ENCODE measurements at regions not wholly inside any gene's neighbourhood (a gene's known extent, or its start where the extent isn't known, plus 50 kb on each side); places are given as distances from the start of the nearest gene placed in this dataset.

DNA sequence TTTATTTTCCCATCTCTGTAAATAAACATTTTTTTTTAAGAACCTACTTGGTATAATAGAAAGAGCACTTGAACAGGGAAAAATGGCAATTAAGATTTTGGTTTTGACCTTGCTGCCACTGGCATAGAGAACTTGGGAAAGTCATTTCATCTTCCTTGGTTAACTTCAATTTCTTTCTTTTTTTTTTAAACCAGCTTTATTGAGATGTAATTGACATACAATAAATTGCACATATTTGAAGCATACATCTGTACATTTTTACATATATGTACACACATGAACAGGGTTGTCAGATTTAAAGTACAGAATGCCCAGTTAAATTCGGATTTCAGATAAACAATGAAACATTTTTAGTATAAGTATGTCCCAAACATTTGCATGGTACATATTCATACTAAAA, 103.0 kb upstream of the RAPGEF2 start:
- ATAC-seq (no peak), DNase-seq (no peak)
- intact Hi-C loops (cut with DNase I, micrococcal nuclease), result no loop called here

DNA sequence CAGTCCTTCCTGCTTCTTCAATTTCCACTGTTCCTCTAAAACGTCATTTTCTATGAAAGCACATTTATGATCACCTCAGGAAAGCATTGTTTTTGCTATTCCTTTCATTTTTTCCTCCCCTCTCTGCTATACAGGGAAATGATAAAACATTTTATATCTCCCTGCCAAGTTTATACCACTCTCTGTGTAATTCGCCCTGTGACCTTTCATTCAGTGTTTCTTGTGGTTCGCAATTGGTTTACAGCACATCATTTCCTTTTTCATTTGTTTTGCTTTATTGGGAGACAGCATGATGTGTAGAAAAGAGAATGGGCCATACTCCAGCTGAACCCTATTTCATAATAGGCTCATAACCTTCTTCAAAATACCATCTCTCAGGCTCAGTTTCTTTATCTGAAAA, 99.9 kb upstream of the RAPGEF2 start:
- intact Hi-C loops (cut with DNase I, micrococcal nuclease), result no loop called here
- ATAC-seq (peak; percentile 72), DNase-seq (no peak)

- intact Hi-C loops (cut with DNase I, micrococcal nuclease), result no loop called here
Observed at GRCh38 chr4:159003420-159004253, 99.2 kb upstream of the RAPGEF2 start.

DNA sequence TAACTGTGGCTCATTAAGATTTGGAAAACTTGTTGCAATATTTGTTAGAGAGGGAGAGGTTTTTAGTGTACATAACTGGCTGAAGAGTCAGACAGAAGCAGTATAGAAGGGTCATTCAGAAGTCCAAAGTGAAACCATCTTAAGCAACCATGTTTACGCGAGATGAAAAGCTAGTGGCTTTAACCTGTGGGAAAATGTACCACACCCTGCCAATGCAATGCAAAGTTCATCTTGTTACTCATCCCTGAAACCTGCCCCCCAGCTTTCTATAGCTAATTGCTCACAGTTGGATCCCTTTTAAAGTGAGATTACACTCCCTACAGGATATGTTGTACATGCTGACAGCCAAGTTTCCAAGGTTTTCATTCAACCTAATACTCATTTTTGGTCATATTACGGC, 96.7 kb upstream of the RAPGEF2 start:
- ATAC-seq, result peak; percentile 80
- intact Hi-C loops (cut with DNase I, micrococcal nuclease), result no loop called here
- peak; percentile 26 to 51 for DNase-seq

More at GRCh38 chr4:159003420-159004253, 99.2 kb upstream of the RAPGEF2 start:
- ATAC-seq (peak; percentile 23), DNase-seq (no peak)

DNA sequence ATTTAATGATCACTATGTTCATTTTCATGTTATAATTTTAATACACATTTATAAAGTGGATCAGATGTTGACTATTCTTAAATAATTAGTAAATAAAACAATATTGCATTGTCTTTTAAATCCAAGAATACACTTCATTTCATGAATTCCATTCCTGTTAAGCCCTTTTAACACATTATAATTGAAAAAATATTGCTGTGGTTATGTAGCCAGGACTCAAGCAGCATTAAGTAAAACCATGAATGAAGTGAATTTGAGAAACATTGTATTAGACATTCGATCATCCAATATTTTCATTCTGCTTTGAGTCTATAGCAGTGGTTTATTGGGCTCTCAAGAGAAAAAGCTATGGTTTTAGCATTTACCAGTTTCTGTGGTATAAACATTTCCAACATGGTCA, 94.2 kb upstream of the RAPGEF2 start:
- intact Hi-C loops (cut with DNase I, micrococcal nuclease), result no loop called here
- DNase-seq, result no peak
- no peak for ATAC-seq

DNA sequence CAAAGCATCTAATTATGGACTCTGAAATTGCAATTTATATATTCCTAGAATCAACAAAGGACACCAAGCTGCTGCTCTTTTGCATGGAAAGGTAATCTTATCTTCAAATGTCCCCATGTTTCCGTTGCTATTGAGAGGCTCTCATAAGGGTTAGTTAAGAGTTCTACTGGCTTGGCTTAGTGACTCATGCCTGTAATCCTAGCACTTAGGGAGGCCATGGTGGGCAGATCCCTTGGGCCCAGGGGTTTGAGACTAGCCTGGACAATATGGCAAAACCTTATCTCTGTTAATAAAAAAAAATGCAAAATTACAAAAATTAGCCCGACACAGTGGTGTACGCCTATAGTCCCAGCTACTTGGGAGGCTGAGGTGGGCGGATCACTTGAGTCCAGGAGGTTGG, 93.4 kb upstream of the RAPGEF2 start:
- no peak for ATAC-seq
- DNase-seq, result no peak
- intact Hi-C loops (cut with DNase I, micrococcal nuclease), result no loop called here

GRCh38 chr4:159010100-159010499, 92.8 kb upstream of the RAPGEF2 start:
- DNase-seq (no peak), ATAC-seq (no peak)
- intact Hi-C loops (cut with DNase I, micrococcal nuclease), result no loop called here

DNA sequence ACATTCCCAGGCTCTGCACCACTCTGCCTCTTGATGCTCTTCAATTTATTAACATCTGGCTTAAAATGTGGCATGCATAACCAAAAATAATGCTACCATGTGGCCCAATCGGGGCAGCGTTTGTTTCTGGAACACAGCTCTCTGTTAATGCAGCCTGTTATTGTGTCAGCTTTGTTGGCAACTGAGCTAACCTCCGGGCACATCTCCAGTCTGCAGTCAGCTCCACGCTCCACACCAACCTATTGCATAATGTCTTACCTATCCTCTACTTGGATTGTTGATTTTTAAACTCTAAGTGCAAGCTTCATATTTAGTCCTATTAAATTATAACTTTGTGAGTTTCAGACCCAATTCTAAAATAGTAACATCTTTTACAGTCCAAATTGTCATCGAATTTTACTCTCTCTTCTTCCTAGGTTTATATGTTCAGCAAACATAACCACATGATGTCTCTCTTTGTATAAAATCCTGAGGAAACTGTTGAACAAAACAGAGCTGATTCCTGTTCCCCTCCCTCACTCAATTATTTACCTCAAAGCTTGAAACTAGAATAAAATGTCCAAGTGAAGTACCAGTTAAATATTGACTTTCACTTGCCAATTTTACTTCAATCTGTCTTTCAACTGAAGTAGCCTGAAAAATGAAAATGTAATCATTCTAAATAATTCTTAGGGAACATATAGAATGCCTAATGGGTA, 92.2 kb upstream of the RAPGEF2 start:
- intact Hi-C loops (cut with DNase I, micrococcal nuclease), result no loop called here
- ATAC-seq, result peak; percentile 62

GRCh38 chr4:159012381-159012780, 90.5 kb upstream of the RAPGEF2 start:
- intact Hi-C loops (cut with DNase I, micrococcal nuclease), result no loop called here
- DNase-seq (no peak), ATAC-seq (no peak)

More for the DNA sequence above, 92.2 kb upstream of the RAPGEF2 start:
- DNase-seq, result peak; percentile 31 to 65

DNA sequence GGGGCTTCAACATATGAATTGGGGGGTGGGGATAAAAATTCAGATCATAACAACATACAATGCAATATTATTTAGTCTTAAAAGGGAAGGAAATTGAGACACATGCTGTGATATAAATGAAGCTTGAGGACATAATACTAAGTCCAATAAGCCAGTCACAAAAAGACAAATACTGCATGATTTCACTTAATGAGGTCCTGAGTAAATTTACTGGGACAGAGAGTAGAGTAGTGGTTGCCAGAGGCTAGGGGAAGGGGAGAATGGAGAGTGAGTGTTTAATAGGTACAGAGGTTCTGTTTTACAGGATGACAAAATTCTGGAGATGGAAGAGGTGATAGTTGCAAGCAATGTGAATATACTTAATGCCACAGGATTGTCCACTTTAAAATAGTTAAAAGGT, 89.2 kb upstream of the RAPGEF2 start:
- ATAC-seq, result no peak
- DNase-seq, result no peak
- intact Hi-C loops (cut with DNase I, micrococcal nuclease), result no loop called here

- intact Hi-C loops (cut with DNase I, micrococcal nuclease), result no loop called here
- no peak for ATAC-seq
Observed at GRCh38 chr4:159014859-159015258, 88.0 kb upstream of the RAPGEF2 start.

DNA sequence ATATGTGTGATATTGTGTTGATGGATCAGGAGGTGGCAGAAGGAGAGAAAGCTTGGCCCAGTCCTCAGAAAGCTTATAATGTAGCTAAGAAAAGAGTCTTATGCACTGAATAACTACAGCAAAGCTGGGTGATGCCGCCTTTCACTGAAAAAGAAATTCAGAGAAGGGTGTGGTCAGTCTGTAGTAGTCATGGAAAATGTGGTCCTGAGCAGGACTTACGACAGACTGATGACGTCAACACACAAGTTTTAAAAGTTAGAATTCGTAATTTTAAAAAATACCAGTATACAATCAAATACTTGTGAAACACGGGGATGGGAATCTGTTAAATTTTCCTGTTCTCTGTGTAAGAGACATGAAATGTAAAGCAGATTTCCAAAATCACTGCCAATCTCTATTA, 87.0 kb upstream of the RAPGEF2 start:
- intact Hi-C loops (cut with DNase I, micrococcal nuclease), result no loop called here
- ATAC-seq, result no peak
- DNase-seq, result no peak

More at GRCh38 chr4:159014859-159015258, 88.0 kb upstream of the RAPGEF2 start:
- no peak for DNase-seq

DNA sequence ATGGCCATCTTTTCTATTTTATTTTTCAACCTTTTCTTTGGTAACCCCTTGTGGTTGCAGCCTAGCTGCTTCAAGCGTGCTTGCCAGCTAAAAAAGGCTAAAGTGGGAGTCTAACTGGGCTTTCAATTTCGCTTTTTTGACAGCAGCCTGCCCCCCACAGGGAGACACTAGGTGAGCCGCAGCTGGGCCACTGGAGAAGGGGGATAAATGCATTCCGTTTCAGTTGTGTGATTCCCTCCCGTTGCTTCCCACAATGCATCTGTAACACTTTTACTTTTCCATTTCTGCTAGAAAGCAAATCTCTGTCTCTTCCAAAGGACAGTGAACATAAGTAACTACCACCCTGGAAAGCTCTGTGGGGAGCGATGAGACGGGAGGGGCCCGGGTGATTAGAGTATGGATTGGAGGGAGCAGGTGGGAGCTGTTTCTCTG, 86.3 kb upstream of the RAPGEF2 start:
- ATAC-seq (no peak), DNase-seq (no peak)

GRCh38 chr4:159017323-159018026, 85.4 kb upstream of the RAPGEF2 start:
- DNase-seq (no peak), ATAC-seq (no peak)
- intact Hi-C loops (cut with DNase I, micrococcal nuclease), result no loop called here

More for the DNA sequence above, 86.3 kb upstream of the RAPGEF2 start:
- intact Hi-C loops (cut with DNase I, micrococcal nuclease), result no loop called here

GRCh38 chr4:159018062-159018629, 84.7 kb upstream of the RAPGEF2 start:
- intact Hi-C loops (cut with DNase I, micrococcal nuclease), result no loop called here
- no peak for DNase-seq
- no peak for ATAC-seq

DNA sequence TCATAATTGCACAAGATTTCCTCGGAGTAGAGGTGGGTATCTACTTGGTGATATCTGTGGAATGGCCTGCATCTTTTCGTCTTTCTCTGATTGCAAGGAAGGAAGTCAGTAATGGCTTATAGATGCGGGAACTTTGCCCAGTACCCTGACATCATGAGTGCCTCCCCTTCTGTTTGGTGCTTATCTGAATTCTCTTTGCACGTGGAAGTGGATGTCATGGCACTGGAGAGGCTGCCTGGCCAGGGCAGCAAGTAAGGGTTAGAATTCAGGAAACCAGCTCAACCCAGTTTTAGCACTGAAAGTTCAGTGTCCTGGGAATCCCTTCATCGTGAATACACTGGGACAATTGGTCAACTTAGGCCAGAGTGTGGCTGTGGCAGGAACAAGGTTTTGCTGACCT, 83.5 kb upstream of the RAPGEF2 start:
- no peak for DNase-seq
- no peak for ATAC-seq
- intact Hi-C loops (cut with DNase I, micrococcal nuclease), result no loop called here

DNA sequence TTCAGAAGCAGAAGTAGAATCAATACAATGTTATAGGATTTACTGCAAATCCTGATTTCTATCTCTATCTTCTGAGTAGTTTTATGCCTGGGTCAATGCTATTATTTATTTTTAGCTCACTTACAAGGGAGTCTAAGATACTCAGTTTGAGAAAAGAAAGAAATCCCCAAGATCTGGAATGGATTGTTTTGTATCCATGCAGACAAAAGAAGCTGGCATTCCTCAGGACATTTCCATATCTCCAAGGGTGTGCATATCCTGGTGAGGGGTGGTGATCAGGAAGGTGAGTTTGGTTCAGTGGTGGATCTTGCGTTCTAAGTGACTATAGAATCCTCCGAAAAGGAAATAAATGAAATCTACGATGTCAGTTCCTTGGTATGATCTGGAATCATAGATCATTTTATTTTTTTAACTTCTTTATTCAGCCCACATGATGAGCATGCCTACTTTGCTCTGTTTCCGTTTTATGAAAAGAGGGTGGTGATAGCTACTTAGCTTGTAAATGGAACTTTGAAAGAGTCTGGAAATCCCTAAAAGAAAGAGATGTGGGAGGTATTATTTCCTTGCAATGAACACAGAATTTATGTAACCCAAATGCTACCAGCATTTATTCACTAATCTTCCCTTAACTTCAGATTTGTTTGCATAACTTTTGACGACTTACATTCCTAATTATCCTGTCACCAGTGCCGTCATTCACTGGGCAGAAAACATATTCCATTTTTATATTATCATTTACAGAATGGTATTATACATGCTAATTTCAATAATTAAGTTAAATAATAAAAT, 81.1 kb upstream of the RAPGEF2 start:
- ATAC-seq, result no peak
- DNase-seq, result no peak
- intact Hi-C loops (cut with DNase I, micrococcal nuclease), result no loop called here

DNA sequence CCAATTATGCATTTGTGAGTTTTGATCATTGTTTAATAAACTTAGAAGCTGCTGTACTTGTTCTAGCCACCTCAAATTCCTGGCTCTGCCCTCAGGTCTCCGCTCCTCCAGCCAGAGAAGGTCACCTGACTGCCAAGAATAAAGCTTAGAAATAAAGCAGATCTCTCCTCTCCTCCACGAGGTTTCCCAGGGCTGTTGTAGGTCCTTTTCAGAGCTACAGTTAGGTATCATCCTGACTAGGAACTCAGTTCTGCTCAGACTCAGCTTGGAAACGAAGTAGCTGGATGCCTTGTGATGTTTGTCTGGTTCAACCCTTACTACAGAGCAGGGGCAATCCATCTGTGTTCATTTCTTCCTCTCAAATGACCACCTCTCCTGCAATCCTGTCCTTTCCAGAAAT, 79.1 kb upstream of the RAPGEF2 start:
- ATAC-seq (no peak), DNase-seq (peak in 1 of 2 donors; percentile 42)
- intact Hi-C loops (cut with DNase I, micrococcal nuclease), result no loop called here

DNA sequence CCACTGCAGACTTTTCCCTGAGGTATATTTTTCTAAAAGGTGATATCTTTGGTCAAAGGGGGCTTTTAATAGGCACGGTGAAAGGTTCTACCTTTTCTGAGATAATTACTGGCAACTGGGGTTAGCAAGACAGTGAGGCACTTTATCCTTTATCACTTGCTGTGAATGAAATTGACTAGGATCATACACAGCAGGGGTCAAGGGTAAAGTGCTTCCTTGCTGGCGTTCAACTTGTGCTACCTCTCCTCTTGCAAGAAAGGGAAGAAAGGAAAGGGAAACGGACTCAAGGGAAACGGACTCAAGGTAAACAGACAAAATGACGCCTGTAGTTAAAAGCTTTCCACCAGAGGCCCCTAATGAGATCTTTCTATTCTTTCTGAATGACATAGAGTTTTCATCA, 78.6 kb upstream of the RAPGEF2 start:
- DNase-seq (no peak), ATAC-seq (no peak)
- intact Hi-C loops (cut with DNase I, micrococcal nuclease), result no loop called here
